ENCODE measurements at regions not wholly inside any gene's neighbourhood (a gene's known extent, or its start where the extent isn't known, plus 50 kb on each side); places are given as distances from the start of the nearest gene placed in this dataset.

DNA sequence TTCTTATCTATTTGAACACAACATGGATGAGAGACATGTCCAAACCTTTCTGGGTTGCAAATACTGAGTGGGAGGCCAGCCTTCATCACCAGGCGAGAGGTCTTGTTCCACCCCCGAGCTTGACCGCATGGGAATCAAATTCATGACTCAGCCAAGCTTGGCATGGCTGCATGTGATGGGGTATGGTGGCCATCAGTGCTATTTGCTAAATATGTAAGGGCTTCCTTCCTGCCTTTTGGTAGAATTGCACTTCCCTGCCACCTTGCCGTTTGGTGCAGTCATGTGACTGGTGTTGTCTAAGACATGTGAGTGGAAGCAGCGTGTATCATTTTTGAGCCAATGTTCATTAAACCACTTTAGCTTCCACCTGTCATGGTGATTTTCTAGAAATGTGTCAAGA lies 508.9 kb upstream of the SULF2 start:
- SMC1A ChIA-PET (ENCODE audit: uncharacterized antibody, unreplicated experiment): interaction anchor here (1.2 to 1.4 kb wide), 2 partner anchors 10 to 399 kb away, joined by 3 to 4 read pairs; no protein-coding TSS in a partner anchor
- H4K20me1 ChIP-seq (ENCODE audit: control insufficient read depth, insufficient read depth): no peaks in the 10 kb centered on the region
- no peaks in the 10 kb centered on the region for H3K9me3 ChIP-seq (replicated peaks; ENCODE audit: control insufficient read depth, insufficient read depth, low read length)
- H3K4me3 ChIP-seq: no peak overlapping the region
- no peak overlapping the region for H3K9ac ChIP-seq (ENCODE audit: control insufficient read depth, insufficient read depth, low read length)
- BruUV-seq (replicated peaks): no TSS peak
- no peak overlapping the region for H2AFZ ChIP-seq (ENCODE audit: control insufficient read depth, low read depth, low read length)
- RAD21 ChIA-PET (ENCODE audit: unreplicated experiment): no interaction called here
- POLR2A ChIA-PET: no interaction called here
- CTCF ChIA-PET: no interaction called here
- H3K36me3 ChIP-seq (ENCODE audit: control insufficient read depth in 2 of 2, insufficient read depth in 2 of 2, low read length in 1 of 2): no peaks in the 10 kb centered on the region
- H3K4me2 ChIP-seq (ENCODE audit: control insufficient read depth, insufficient read depth): no peak overlapping the region
- no peak for ATAC-seq
- no peak for FAIRE-seq
- H3K79me2 ChIP-seq (ENCODE audit: control insufficient read depth, insufficient read depth, low read length): no peaks in the 10 kb centered on the region
- WGBS (ENCODE audit: insufficient coverage, insufficient replicate concordance, low lambda C conversion rate, missing lambda C conversion rate): 39% methylated on average over 5 of the region's 5 CpGs
- in situ Hi-C loops (cut with MboI): no loop called here
- no peak overlapping the region for H3K27ac ChIP-seq (ENCODE audit: control insufficient read depth, insufficient read depth)
- intact Hi-C loops (cut with micrococcal nuclease; ENCODE audit: unreplicated experiment): no loop called here
- no peaks in the 10 kb centered on the region for H3K4me1 ChIP-seq (ENCODE audit: control insufficient read depth, insufficient read depth, low read length)
- no peak for DNase-seq (ENCODE audit: low read depth, low spot score)
- H3K27me3 ChIP-seq (replicated peaks in 1 of 2; ENCODE audit: control insufficient read depth in 2 of 2, insufficient read depth in 2 of 2, low read length in 1 of 2): peaks cover 0 to 2% of the 10 kb centered on the region in 2 experiments; a peak in 1 of 4 replicates
- TF ChIP-seq, protein P1, sequence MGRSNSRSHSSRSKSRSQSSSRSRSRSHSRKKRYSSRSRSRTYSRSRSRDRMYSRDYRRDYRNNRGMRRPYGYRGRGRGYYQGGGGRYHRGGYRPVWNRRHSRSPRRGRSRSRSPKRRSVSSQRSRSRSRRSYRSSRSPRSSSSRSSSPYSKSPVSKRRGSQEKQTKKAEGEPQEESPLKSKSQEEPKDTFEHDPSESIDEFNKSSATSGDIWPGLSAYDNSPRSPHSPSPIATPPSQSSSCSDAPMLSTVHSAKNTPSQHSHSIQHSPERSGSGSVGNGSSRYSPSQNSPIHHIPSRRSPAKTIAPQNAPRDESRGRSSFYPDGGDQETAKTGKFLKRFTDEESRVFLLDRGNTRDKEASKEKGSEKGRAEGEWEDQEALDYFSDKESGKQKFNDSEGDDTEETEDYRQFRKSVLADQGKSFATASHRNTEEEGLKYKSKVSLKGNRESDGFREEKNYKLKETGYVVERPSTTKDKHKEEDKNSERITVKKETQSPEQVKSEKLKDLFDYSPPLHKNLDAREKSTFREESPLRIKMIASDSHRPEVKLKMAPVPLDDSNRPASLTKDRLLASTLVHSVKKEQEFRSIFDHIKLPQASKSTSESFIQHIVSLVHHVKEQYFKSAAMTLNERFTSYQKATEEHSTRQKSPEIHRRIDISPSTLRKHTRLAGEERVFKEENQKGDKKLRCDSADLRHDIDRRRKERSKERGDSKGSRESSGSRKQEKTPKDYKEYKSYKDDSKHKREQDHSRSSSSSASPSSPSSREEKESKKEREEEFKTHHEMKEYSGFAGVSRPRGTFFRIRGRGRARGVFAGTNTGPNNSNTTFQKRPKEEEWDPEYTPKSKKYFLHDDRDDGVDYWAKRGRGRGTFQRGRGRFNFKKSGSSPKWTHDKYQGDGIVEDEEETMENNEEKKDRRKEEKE (IDR thresholded peaks at IDR 0.05): no peak
- TF ChIP-seq RELB (IDR thresholded peaks at IDR 0.05; ENCODE audit: low read depth) (no peak), CREM (IDR thresholded peaks at IDR 0.05; ENCODE audit: low read depth) (no peak), SRF (IDR thresholded peaks at IDR 0.05; ENCODE audit: low read depth in 2 of 2, low read length in 2 of 2) (no peak), STAT1 (conservative IDR thresholded peaks at IDR 0.05) (no peak), NR2C2 (IDR thresholded peaks at IDR 0.05; ENCODE audit: borderline replicate concordance, control insufficient read depth, insufficient read length, low read depth) (no peak), RAD51 (IDR thresholded peaks at IDR 0.05) (no peak), RCOR1 (conservative IDR thresholded peaks at IDR 0.05; ENCODE audit: low read depth, low read length) (no peak), JUNB (IDR thresholded peaks at IDR 0.05) (no peak), SP1 (IDR thresholded peaks at IDR 0.05; ENCODE audit: low read depth, low read length) (no peak), SUPT20H (IDR thresholded peaks at IDR 0.05; ENCODE audit: borderline replicate concordance, control insufficient read depth, low read depth, low read length) (no peak)
- TF ChIP-seq, protein P2, sequence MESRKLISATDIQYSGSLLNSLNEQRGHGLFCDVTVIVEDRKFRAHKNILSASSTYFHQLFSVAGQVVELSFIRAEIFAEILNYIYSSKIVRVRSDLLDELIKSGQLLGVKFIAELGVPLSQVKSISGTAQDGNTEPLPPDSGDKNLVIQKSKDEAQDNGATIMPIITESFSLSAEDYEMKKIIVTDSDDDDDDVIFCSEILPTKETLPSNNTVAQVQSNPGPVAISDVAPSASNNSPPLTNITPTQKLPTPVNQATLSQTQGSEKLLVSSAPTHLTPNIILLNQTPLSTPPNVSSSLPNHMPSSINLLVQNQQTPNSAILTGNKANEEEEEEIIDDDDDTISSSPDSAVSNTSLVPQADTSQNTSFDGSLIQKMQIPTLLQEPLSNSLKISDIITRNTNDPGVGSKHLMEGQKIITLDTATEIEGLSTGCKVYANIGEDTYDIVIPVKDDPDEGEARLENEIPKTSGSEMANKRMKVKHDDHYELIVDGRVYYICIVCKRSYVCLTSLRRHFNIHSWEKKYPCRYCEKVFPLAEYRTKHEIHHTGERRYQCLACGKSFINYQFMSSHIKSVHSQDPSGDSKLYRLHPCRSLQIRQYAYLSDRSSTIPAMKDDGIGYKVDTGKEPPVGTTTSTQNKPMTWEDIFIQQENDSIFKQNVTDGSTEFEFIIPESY (IDR thresholded peaks at IDR 0.05): no peak
- TF ChIP-seq, protein P3, sequence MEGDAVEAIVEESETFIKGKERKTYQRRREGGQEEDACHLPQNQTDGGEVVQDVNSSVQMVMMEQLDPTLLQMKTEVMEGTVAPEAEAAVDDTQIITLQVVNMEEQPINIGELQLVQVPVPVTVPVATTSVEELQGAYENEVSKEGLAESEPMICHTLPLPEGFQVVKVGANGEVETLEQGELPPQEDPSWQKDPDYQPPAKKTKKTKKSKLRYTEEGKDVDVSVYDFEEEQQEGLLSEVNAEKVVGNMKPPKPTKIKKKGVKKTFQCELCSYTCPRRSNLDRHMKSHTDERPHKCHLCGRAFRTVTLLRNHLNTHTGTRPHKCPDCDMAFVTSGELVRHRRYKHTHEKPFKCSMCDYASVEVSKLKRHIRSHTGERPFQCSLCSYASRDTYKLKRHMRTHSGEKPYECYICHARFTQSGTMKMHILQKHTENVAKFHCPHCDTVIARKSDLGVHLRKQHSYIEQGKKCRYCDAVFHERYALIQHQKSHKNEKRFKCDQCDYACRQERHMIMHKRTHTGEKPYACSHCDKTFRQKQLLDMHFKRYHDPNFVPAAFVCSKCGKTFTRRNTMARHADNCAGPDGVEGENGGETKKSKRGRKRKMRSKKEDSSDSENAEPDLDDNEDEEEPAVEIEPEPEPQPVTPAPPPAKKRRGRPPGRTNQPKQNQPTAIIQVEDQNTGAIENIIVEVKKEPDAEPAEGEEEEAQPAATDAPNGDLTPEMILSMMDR (IDR thresholded peaks at IDR 0.05 in 2 of 3, conservative IDR thresholded peaks at IDR 0.05 in 1 of 3; ENCODE audit: control insufficient read depth in 2 of 3, extremely low read depth in 1 of 3, insufficient read depth in 1 of 3, low read depth in 3 of 3, low read length in 3 of 3): no peak
